ENCODE measurements at regions not wholly inside any gene's neighbourhood (a gene's known extent, or its start where the extent isn't known, plus 50 kb on each side); places are given as distances from the start of the nearest gene placed in this dataset.

DNA sequence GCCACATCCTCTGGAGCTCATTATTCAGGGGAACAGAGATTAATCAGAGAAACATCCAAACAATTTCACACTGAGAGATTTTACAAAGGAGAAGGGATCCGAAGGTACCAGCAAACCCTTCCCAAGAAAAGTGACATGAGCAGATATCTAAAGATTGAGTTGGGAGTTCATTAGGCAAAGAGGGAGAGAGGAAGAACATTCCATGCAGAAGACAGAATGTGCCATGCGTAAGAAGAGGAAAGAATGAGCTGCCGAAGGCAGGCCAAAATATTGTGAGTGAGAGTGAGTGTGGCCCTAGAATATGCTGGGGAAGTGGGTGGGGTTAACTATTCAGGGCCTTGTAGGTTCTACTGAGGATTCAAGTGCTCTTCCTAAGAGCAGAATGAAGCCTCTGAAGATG is 50.0 kb upstream of the LYVE1 start:
- DNase-seq = no peak
